HG02885 (cell line): ENCODE measurements at regions not wholly inside any gene's neighbourhood (a gene's known extent, or its start where the extent isn't known, plus 50 kb on each side); places are given as distances from the start of the nearest gene placed in this dataset.

Source experiments
- ATAC-seq: cut with Tn5 transposase; IDR thresholded peaks from one replicate; pipeline ENCODE4 v1.9.1; 2021; ENCODE audit warnings: mild to moderate bottlenecking; ENCODE audit not compliant: unreplicated experiment, poor library complexity

DNA sequence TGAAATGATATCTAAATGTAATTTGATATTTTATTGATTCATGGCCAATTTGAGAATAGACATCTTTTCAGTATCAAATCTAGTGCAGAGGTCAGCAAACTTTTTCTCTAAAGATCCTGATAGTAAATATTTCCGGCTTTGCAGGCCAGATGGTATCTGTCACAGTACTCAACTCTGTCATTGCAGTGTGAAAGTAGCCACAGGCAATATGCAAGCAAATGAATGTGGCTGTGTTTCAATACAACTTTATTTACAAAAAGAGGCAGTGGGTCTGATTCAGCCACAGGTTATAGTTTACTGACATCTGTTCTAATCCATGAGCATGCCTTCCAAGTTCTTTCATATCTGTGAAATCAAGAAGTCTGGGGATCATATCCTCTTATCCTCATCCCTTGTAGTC lies 221.2 kb downstream of the PRDM2 start:
- no peak for ATAC-seq

DNA sequence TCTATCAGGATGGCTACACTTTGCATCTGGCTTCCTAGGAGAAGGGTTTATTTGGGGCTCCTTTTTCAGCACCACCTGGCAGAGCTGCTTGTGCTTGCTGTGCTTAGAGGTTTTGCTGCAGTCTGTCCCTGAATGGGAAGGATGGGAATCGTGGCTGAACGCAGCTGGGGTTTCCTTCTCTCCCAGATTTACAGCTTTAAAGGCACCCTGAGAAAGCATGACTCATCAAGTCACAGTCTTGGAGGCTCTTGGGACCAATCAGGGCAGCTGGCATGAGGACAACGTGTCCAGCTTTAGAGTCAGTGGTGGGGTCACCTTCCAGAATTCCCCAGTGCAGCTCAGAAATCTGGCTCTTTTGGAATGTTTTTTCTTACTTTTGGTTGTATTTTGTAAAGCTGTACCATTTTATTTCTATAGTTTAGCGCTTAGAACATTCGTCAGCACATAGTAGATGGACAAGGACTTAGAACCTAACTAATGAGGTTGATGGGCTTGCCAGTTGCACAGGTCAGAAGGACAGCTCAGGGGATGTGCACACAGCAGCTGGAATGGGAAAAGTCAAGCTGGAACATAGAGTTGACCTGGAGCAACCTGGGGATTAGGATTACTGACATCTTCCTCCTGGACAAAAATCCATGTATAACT lies 222.6 kb downstream of the PRDM2 start:
- ATAC-seq = no peak

DNA sequence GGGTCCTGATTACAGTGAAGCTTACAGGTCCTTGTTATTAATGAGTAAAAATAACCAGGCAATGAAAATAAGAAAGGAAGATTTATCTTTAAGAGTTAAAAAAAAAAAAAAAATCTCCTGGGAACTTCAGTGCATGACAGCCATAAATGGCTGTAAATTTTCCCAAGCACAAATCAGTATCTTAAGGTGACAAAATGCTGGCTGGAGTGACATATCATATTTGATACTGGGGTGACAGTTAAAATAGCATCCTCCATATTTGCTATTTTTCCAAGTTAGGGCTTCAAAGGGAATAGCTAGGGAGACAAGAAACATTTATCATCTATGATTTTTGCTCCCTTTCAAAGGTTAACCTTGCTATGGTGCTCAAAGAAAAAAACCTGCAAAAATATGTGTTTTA lies 226.6 kb downstream of the PRDM2 start:
- ATAC-seq = no peak

DNA sequence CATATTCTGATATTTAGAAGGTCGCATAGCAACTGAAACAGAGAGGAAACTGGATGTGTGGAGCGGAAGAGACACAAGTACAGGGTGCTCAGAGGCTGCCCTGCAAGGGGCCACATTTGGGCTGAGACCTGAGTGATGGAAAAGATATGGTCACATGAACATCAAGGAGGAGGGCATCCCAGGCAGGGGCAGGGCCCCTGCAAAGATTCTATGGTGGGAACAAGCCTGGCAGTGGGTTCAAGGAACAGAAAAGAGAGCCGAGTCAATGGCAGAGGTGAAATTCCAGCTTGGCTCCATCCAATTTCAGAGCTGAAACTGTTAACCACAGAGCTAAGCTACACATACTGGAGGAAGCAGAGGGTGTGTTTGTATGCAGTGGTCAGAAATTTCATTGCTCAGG lies 227.7 kb downstream of the PRDM2 start:
- ATAC-seq = no peak

DNA sequence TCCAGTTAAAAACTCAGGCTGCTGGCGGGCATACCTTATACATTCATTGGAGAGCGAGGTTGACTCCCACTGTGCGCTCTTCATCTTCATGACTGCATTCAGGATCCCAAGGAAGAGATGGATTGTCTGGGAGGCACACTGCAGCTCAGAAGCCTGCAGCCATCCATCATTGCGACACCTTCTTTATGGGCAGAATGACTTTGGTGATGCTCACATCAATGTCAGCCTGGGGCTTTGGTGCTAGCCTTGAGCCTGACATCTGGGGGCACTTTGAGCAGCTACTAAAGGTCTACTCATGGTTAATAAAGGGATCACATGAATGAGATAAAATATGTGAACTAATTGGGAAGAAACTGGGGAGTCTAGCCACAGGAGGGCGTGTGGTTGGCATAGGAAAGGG lies 229.3 kb downstream of the PRDM2 start:
- ATAC-seq = no peak

DNA sequence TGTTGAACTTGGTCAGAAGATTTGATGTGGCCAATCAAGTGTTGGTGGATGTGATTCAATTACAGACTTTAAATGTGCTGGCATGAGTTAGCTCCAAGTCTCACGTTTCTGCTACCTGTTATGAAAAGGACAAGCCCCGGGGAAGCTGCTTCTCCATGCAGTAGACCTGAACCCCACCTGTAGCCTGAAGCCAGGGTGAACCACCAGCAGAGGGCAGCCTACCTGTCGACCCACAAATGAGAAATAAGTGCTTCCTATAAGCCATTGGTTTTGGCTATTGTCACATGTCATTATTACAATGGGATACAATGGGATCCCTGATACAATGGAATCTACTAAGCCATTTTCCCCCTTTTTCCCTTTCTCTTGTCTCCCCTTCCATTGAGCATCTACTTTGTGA lies 230.2 kb downstream of the PRDM2 start:
- no peak for ATAC-seq

DNA sequence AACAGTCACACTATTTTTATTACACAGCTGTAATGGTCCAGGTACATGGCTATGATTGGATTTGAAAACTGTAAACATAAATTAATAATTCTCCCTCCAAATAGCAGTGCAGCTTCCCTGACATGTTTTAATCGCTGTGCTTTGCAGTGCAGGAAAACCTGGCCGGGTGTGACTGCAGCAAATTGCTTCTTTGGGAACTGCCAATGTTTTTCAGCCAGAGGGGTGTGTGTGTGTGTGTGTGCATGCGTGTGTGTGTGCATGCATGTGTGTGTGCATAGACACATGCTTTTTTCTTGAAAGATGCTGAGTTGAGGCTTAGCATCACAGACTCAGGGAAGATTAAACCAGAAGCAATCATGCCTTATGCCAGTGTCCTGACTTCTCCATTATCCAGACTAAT lies 231.2 kb downstream of the PRDM2 start:
- no peak for ATAC-seq

DNA sequence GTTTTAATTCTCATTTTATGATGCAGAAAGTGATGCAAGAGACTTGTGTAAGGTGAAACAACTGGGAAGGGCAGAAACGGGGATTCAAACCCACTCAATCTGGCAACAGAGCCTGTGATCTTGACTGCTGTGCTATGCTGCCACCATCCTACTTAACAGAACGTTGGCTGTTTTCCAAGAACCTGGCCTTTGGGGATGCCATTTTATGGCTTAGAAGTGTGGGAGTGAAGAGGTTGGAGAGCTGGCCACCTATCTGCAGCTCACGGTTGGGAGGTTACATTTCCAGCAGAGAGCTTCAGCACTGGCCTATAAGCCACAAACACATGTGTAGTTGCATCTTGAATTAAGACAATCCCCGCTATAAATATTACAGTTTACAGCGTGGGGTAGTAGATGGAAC lies 235.3 kb downstream of the PRDM2 start:
- ATAC-seq = no peak

DNA sequence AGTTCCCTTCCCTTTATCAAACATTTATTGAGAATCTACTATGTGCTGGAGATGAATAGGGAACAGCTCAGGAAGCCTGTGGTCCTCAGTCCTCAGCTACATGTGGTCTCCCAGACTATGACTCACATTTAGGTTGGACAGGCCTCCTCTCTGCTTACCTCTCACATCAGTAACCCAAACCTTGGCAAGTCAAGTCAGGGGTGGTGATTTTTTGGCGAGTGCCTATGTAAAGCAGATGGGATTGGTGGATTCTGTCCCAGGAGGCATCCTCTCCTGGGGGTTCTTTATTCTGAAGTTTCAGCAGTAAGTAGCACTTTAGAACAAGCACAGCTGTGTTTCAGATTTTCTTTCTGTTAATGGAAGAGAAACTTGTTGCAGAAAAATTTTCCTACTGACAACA lies 241.3 kb downstream of the PRDM2 start:
- no peak for ATAC-seq

DNA sequence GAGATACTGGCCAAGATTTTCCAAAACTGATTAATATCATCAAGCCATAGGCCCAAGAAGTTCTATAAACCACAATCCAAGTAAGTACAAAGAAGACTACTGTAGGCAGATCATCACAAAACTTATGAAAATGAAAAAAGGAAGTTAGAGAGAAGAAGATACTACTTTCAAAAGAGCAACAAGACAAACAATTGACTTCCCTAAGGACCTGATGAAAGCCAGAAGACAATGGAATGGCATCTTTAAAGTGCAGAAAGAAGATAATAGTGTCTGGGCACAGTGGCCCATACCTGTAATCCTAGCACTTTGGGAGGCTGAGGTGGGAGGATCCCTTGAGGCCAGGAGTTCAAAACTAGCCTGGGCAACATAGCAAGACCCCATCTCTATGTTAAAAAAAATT lies 243.1 kb downstream of the PRDM2 start:
- no peak for ATAC-seq

DNA sequence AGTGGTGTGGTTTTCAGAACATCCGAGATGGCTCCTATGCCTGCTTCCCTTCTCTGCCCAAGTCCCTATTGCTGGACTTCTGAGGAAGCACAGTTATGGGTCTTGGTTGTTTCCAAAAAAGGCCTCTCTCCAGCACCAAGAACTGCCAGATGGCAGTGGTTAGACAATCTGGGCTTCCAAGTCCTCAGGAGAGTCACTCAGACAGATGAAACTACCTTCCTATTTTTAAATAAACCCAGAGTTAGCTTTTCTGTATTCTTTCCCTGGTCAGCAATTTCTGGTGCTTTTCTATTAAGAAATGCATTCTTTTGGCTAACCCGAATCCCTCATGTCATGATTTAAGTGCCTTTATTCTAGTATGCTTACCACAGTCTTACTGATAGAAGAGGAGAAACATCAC lies 245.9 kb downstream of the PRDM2 start:
- ATAC-seq = no peak

DNA sequence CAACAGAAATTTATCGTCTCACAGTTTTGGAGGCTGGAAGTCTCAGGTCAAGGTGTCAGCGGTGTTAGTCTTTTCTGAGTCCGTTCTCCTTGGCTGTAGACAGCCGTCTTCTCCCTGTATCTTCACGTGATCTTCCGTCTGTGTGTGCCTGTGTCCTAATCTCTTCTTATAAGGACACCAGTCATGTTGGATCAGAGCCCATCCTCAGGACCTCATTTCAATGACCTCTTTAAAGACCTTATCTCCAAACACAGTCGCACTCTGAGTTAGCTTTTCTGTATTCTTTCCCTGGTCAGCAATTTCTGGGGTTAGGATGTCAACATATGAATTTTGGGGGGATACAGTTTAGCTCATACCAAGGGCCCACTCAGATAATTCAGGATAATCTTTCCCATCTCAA lies 247.7 kb downstream of the PRDM2 start:
- ATAC-seq = no peak

DNA sequence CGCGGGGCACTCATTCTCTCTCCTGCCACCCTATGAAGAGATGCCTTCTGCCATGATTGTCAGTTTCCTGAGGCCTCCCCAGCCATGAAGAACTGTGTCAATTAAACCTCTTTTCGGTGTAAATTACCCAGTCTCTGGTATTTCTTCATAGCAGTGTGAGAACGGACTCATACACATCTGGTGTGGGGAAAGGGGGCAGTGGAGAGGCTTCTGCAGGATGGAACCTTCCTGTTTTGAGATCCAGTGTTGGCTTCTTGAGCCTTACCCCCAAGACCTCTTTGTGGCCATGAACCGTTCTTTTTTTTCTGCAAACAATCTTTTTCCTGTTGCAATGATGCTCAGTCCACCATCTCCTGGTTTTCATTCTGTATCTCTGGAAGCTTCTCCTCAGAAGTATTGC lies 248.4 kb downstream of the PRDM2 start:
- ATAC-seq = no peak

DNA sequence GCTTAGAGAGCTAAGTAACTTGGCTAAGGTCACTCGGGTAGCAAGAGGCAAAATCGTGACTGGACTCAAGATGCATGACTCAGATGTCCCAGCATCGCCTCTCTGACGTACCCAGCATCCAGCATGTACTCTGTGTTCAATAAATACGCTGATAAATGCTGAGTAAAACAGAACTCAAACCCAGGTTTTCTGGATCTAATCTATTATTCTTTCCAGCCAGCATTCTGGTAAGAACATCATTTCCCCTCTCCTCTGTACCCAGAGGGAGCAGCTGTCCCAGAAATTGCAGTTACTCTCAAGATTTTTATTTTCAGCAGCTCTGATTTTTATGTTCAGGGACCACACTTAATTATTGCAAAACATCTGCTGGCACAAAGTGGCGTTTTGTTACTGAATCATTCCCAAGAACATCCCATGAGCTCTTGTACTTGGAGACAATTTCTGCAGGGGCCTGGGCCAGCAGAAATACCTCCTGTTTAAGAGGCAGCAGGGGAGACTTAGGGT lies 249.0 kb downstream of the PRDM2 start:
- ATAC-seq = no peak

DNA sequence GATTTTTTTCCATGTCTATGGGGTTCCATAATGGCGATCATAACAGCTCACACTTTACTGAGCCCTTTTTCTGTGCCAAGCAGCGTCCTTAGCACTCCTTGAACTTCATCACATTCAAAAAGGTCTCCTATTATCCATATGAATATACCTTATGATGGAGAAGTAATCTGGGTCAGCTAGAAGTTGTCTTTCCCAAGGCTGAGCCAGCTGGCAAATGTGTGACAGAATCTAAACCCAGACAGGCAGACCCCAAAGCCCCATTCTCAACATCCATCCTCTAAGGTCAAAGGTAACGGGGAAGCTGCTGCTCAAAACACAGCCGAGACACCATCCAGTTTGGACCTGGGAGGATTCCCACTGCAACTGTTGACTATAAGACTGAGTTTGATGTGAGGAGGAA lies 249.6 kb downstream of the PRDM2 start:
- no peak for ATAC-seq

DNA sequence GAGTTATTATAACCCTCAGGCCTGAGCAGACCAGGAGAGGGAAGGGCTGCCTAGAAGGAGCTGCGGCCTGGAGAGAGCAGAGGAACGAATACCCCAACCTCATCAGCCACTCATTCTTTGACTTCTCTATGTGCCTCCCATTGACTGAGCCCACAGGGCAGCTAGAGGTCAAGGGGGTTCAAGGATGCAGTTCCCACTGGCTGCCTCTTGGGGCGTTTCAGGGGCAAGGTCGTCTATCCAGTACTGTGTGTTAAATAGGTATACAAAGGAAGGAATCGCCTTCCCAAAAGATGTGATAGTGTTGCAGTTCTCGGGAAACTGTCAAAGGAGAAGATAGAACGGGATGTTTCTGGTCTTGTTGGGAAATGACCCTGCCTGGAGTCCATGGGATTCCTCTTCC lies 250.6 kb downstream of the PRDM2 start:
- ATAC-seq = no peak

DNA sequence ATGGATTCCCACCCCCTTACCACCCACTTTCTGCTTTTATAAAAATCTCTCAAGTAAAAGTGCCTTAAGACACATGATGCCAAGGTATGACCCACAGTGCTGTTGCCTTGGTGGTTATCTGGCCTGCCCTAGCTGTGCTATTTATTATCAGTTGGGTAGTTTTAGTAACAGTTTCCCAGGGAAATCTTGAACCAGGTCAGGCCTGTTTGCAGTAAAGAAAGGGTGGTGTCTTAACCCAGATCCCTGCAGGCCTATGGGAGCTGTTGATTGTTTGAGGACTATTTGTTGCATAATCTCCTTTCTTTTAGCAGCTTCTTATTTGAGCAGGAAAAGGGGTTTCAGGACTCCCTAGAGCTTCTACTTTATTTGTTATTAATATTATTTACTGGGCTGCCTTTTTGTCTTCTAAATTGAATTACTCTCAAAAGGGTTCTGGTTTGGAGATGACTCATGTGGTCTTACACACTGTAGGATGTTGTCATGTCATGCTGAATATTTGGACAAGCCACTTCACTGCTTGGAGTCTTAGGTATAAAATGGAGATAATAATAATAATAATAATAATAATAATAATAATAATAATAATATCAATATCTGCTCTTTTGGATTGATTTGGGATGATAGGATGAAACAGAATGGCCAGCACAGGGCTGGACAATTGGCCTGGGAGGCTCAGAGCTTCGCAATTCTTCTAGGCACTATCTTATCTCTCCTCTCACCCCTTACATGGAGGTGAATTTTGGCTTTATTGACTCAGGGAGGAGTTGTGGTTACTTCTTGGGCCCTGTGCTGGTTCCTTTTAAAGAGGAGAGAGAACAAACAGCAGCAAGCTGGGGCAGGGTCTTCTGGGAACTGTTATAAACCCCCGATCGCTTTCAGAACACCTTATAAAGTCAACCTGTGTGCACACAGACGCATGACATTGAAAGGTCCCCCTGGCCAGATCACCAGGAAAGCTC lies 252.1 kb downstream of the PRDM2 start:
- ATAC-seq = no peak

DNA sequence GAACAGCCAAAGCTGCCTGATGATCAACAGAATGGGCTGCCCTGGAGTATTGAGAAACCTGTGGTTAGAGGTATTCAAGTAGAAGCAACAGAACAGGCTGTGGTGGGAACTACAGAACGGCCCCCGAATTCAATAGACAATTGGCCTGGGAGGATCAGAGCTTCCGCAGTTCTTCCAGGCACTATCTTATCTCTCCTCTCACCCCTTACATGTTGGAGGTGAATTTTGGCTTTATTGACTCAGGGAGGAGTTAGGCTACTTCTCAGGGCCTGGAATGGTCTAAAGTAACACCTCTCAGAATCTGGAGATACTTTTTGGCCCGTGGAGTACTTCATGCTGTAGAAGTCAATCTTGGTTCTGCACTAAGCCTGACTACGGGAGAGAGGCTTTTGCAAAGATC lies 253.0 kb downstream of the PRDM2 start:
- no peak for ATAC-seq

DNA sequence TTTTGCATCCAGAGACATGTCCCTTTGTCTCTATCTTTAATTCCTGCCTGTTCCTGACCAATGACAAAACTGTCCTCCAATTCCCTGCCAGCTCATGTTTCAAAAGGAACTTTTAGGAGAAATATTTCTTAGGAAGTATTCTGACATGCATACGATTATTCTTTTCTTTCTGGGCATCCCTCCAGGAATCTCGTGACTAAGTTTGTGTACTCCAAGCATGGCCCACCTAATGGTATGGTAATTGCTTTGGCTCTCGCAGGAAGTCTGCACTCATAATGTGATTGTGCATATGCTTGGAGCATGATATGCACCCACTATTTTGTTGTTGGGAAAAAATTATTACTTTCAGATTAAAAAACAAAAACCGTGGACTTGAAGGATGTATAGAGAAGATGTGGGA lies 256.4 kb downstream of the PRDM2 start:
- ATAC-seq = no peak

DNA sequence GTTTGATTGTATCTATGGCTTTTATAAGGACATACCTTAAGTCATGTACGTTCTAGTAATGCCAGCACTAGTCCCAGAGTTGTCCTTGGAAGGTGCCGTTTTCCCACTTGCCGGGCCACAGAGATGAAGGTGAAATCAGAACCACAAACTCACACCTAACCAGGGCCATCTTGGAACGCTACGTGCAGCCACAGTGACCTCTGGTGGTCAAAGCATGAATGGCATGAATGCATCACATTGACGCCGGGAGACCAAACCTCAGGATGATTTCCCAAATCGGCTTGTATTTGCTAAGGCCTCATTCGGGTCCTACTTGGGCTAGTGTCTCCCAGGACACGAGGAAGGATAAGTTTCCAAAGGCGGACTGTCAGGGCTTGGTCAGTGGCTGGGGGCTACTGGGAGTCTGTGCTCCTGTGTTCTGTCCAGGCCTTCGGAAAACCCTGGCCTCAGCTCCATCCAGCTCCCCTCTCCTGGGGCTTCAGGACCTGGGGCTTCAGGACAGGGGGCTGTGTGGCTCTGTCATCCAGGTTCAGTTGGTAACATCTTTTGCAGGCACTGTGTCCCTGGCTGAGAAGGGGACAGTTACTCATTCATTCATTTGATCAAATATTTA lies 260.5 kb downstream of the PRDM2 start:
- ATAC-seq = no peak

DNA sequence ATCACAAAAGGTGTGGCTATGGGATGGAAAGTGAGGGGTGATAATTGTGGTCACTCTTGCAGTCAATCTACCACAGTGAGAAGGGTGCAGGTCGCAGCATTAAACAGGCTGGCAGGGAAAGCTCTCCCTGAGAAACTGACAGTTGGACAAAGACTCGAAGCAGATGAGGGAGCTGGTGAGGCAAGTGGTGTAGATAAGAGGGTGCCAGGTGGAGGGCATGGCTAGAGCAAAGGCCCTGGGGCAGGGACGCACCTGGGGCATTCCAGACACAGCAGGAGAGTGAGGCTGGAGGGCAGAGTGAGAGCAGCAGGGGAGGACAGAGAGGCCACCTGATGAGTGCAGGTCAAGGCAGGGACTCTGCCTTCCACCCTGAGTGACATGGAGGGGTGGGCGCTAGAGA lies 264.8 kb downstream of the PRDM2 start:
- ATAC-seq = no peak
